IMR-90 (cell line): ENCODE measurements at regions not wholly inside any gene's neighbourhood (a gene's known extent, or its start where the extent isn't known, plus 50 kb on each side); places are given as distances from the start of the nearest gene placed in this dataset.
"Not testable (repeated sequence)": the region's sequence is repeated elsewhere in the genome, so short reads cannot be mapped to it uniquely, and the experiment has no call there.

Experiments used
- ATAC-seq: fragments of 200-7000 bp; cut with Tn5 transposase; 2 replicates; pipeline ENCODE4 v1.9.1; 2020; ENCODE audit warnings: low read depth, mild to moderate bottlenecking, moderate library complexity
- BruUV-seq: library from RNA; stranded (reverse); fragments of 400-500 nt; replicated peaks from 2 replicates; lab custom pipeline; 2021; lab: Mats Ljungman, UMichigan
- CTCF ChIA-PET: fragments of 300-600 bp; formaldehyde crosslinking; extraction: SDS; loops from one replicate; lab custom pipeline; 2021; ENCODE audit warnings: antibody characterized with exemption; lab: Yijun Ruan, JAX
- POLR2A ChIA-PET: fragments of 300-600 bp; sonication (Branson Sonifier 250); formaldehyde crosslinking; loops from one replicate; lab custom pipeline; 2022; ENCODE audit warnings: antibody characterized with exemption; ENCODE audit not compliant: unreplicated experiment; lab: Charles Lee
- DNase-seq: peaks from one replicate; pipeline ENCODE4 v3.0.0; 2013
- H2AFZ ChIP-seq: replicated peaks from 2 replicates; pipeline ENCODE3; 2013; ENCODE audit warnings: low read length, mild to moderate bottlenecking; ENCODE audit not compliant: poor library complexity
- H2AK5ac ChIP-seq: 2 replicates; pipeline ENCODE4 v1.6.1; 2013; ENCODE audit warnings: low read depth, low read length, inconsistent platforms
- H2AK9ac ChIP-seq: replicated peaks from 2 replicates; pipeline ENCODE3; 2013; ENCODE audit warnings: mild to moderate bottlenecking, low read depth, low read length, moderate library complexity; ENCODE audit not compliant: poor library complexity
- H2BK120ac ChIP-seq: 2 replicates; pipeline ENCODE4 v1.6.1; 2013; ENCODE audit warnings: low read depth, low read length, inconsistent platforms
- H2BK15ac ChIP-seq: 3 replicates; pipeline ENCODE4 v1.6.1; 2013; ENCODE audit warnings: low read depth, low read length, inconsistent platforms
- H2BK20ac ChIP-seq: 2 replicates; pipeline ENCODE4 v1.6.1; 2013; ENCODE audit warnings: low read depth, mild to moderate bottlenecking, inconsistent platforms, low read length, moderate library complexity
- H2BK5ac ChIP-seq: 2 replicates; pipeline ENCODE4 v1.6.1; 2013; ENCODE audit warnings: mild to moderate bottlenecking, low read depth, low read length, inconsistent platforms; ENCODE audit not compliant: poor library complexity, severe bottlenecking
- H3K14ac ChIP-seq: replicated peaks from 2 replicates; pipeline ENCODE4 v1.6.1; 2013; ENCODE audit warnings: low read depth, low read length, inconsistent platforms
- H3K18ac ChIP-seq: 2 replicates; pipeline ENCODE4 v1.6.1; 2013; ENCODE audit warnings: low read depth, low read length, control low read depth
- H3K23ac ChIP-seq: 2 replicates; pipeline ENCODE4 v1.6.1; 2013; ENCODE audit warnings: low read depth, low read length, inconsistent platforms
- H3K27ac ChIP-seq: 2 replicates; pipeline ENCODE4 v1.5.1; 2013; ENCODE audit warnings: mild to moderate bottlenecking, control low read depth, low read length; ENCODE audit not compliant: insufficient read depth
- H3K27me3 ChIP-seq: 2 replicates; pipeline ENCODE4 v1.6.1; 2013; ENCODE audit warnings: low read length; ENCODE audit not compliant: control insufficient read depth, insufficient read depth
- H3K36me3 ChIP-seq: 2 replicates; pipeline ENCODE4 v1.6.1; 2013; ENCODE audit warnings: low read length, mixed read lengths; ENCODE audit not compliant: control insufficient read depth, insufficient read depth
- H3K4ac ChIP-seq: 2 replicates; pipeline ENCODE4 v1.6.1; 2013; ENCODE audit warnings: low read depth, low read length, inconsistent platforms
- H3K4me1 ChIP-seq: 2 replicates; pipeline ENCODE4 v1.6.1; 2013; ENCODE audit warnings: low read length, mixed read lengths; ENCODE audit not compliant: control insufficient read depth, insufficient read depth
- H3K4me2 ChIP-seq: 2 replicates; pipeline ENCODE4 v1.6.1; 2013; ENCODE audit warnings: low read depth, mild to moderate bottlenecking, control low read depth, low read length, moderate library complexity
- H3K4me3 ChIP-seq: 2 replicates; pipeline ENCODE4 v1.5.1; 2013; ENCODE audit warnings: low read depth, mild to moderate bottlenecking, control low read depth, low read length, moderate library complexity; ENCODE audit not compliant: insufficient read depth
- H3K56ac ChIP-seq: 2 replicates; pipeline ENCODE4 v1.6.1; 2013; ENCODE audit warnings: low read length, inconsistent platforms; ENCODE audit not compliant: insufficient read depth; ENCODE audit errors: extremely low read depth
- H3K79me1 ChIP-seq, 2 experiments: 2 replicates each; pipeline ENCODE4 v1.6.1; 2013; ENCODE audit warnings: low read length in 2 of 2, inconsistent platforms in 1 of 2, low read depth in 1 of 2
- H3K9ac ChIP-seq: 2 replicates; pipeline ENCODE4 v1.6.1; 2013; ENCODE audit warnings: low read depth, low read length, control low read depth
- H3K9me1 ChIP-seq: 2 replicates; pipeline ENCODE4 v1.6.1; 2013; ENCODE audit warnings: low read length, inconsistent platforms; ENCODE audit not compliant: insufficient read depth
- H3K9me3 ChIP-seq: 2 replicates; pipeline ENCODE4 v1.6.1; 2013; ENCODE audit warnings: low read length; ENCODE audit not compliant: control insufficient read depth, insufficient read depth
- H4K20me1 ChIP-seq: 2 replicates; pipeline ENCODE4 v1.6.1; 2013; ENCODE audit warnings: low read length, inconsistent platforms; ENCODE audit not compliant: insufficient read depth
- H4K5ac ChIP-seq: 2 replicates; pipeline ENCODE4 v1.6.1; 2013; ENCODE audit warnings: mild to moderate bottlenecking, low read depth, low read length, control low read depth
- H4K8ac ChIP-seq, 2 experiments: 2 replicates each; pipeline ENCODE4 v1.6.1; 2013; ENCODE audit warnings: low read depth in 2 of 2, low read length in 2 of 2, control low read depth in 1 of 2, inconsistent platforms in 1 of 2
- H4K91ac ChIP-seq: 2 replicates; pipeline ENCODE4 v1.6.1; 2013; ENCODE audit warnings: low read depth, low read length, inconsistent platforms; ENCODE audit not compliant: insufficient read depth
- CEBPB ChIP-seq: IDR thresholded peaks from 2 replicates; pipeline ENCODE4 v1.6.1; 2012; ENCODE audit warnings: low read depth, low read length, improper control_type of control experiment
- RFX5 ChIP-seq: IDR thresholded peaks from 2 replicates; pipeline ENCODE4 v1.8.0; 2012; ENCODE audit warnings: low read depth, mild to moderate bottlenecking, low read length, moderate library complexity
- WGBS, 2 experiments: methylation state at CpG; one replicate each; pipeline versions ENCODE4 v1.1.5 to v1.1.7; 2013; ENCODE audit warnings: missing lambda C conversion rate in 2 of 2; ENCODE audit not compliant: insufficient read length in 1 of 2; ENCODE audit errors: extremely low coverage in 2 of 2; 5-methylcytosine and 5-hydroxymethylcytosine counted together
- dilution Hi-C: fragments of 300-500 bp; cut with HindIII; formaldehyde crosslinking; loops from one replicate; pipeline ENCODE4 v1.14.3; 2018; ENCODE audit warnings: low sequenced_read_pairs; ENCODE audit not compliant: unreplicated experiment
- in situ Hi-C: fragments of 300-500 bp; cut with MboI; formaldehyde crosslinking; loops from 3 replicates; pipeline ENCODE4 v1.14.3; 2019; ENCODE audit warnings: low sequenced_read_pairs, inconsistent platforms, mixed read lengths
- intact Hi-C: fragments of 100-400 bp; cut with micrococcal nuclease; formaldehyde crosslinking; loops from 2 replicates; pipeline ENCODE4 v1.10.0; 2022

GRCh38 chr10:45555795-45556194 lies 116.8 kb downstream of the ZFAND4 start:
- H3K9ac ChIP-seq: no peak overlapping the region
- ChIA-PET POLR2A (no interaction called here), CTCF (no interaction called here)
- no peak overlapping the region for H2BK20ac ChIP-seq
- no peak overlapping the region for H2BK120ac ChIP-seq
- no peak overlapping the region for H2BK15ac ChIP-seq
- no peak overlapping the region for H4K5ac ChIP-seq
- H2AFZ ChIP-seq: no peak overlapping the region
- H4K91ac ChIP-seq: no peak overlapping the region
- no peak overlapping the region for H3K14ac ChIP-seq
- no peak overlapping the region for H3K4me2 ChIP-seq
- no peak overlapping the region for H3K4ac ChIP-seq
- dilution Hi-C loops: no loop called here
- no peak overlapping the region for H3K56ac ChIP-seq
- H3K4me3 ChIP-seq: no peak overlapping the region
- H3K9me3 ChIP-seq: no peaks in the 10 kb centered on the region
- H2AK9ac ChIP-seq: no peak overlapping the region
- 0 out of 2 replicates have a peak, but pooled peaks cover 1% of the 10 kb centered on the region for H3K36me3 ChIP-seq
- ATAC-seq (peak; percentile 64), DNase-seq (peak; percentile 18)
- H4K20me1 ChIP-seq: no peaks in the 10 kb centered on the region
- TF ChIP-seq CEBPB: peak; percentile 79
- TF ChIP-seq RFX5: no peak
- no peak overlapping the region for H2BK5ac ChIP-seq
- H3K23ac ChIP-seq: no peak overlapping the region
- H3K4me1 ChIP-seq: peaks cover 3% of the 10 kb centered on the region
- no peak overlapping the region for H3K18ac ChIP-seq
- no TSS peak for BruUV-seq
- WGBS, 2 experiments: no CpG with 5 or more reads among the region's 3 CpGs
- H3K9me1 ChIP-seq: peaks cover 6% of the 10 kb centered on the region; the same call in 1 of the 2 replicates
- no peak overlapping the region for H2AK5ac ChIP-seq
- peaks cover 0 to 10% of the 10 kb centered on the region in 2 experiments; a peak in 3 of 4 replicates for H3K79me1 ChIP-seq
- no peaks in the 10 kb centered on the region for H3K27me3 ChIP-seq
- H4K8ac ChIP-seq: no peak overlapping the region
- H3K27ac ChIP-seq: no peak overlapping the region
- intact Hi-C loops: no loop called here
- in situ Hi-C loops: no loop called here

DNA sequence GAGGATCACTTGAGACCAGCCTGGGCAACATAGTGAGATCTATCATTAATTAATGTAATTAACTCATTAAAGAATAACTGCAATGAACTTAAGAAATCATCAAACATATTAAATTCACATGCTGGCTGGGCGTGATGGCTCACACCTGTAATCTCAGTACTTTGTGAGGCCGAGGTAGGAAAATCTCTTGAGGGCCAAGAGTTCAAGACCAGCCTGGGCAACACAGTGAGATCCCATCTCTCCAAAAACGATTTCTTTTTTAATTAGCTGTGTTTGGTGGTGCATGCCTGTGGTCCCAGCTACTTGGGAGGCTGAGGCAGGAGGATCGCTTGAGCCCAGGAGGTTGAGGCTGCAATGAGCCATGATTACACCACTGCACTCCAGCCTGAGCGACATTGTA lies 117.2 kb downstream of the ZFAND4 start:
- dilution Hi-C loops, intact Hi-C loops, H3K18ac ChIP-seq, H3K27me3 ChIP-seq, H3K36me3 ChIP-seq, H2AK5ac ChIP-seq, H2BK15ac ChIP-seq, H3K9ac ChIP-seq, DNase-seq, H3K23ac ChIP-seq, H3K4ac ChIP-seq, H4K20me1 ChIP-seq, H3K9me1 ChIP-seq, H4K5ac ChIP-seq, H3K4me1 ChIP-seq, H2AFZ ChIP-seq, H2BK20ac ChIP-seq, H3K27ac ChIP-seq, CTCF ChIA-PET, BruUV-seq, H2AK9ac ChIP-seq, H2BK5ac ChIP-seq, H2BK120ac ChIP-seq, ATAC-seq, H3K4me2 ChIP-seq, H3K9me3 ChIP-seq, POLR2A ChIA-PET, H3K56ac ChIP-seq, in situ Hi-C loops, H3K14ac ChIP-seq, H4K8ac ChIP-seq, H3K4me3 ChIP-seq, H4K91ac ChIP-seq: not testable (repeated sequence)
- 100% methylated on average over 1 of the region's 5 CpGs; no CpG with 5 or more reads in 1 of the 2 experiments for WGBS, 2 experiments
- H3K79me1 ChIP-seq: peaks cover 0 to 10% of the 10 kb centered on the region in 2 experiments; a peak in 3 of 4 replicates
